Neural cell (in vitro differentiated cells): ENCODE measurements at regions not wholly inside any gene's neighbourhood (a gene's known extent, or its start where the extent isn't known, plus 50 kb on each side); places are given as distances from the start of the nearest gene placed in this dataset.

Source experiments
- H2AFZ ChIP-seq: fragments of 200-600, 300-800 bp; sonication (generic), shearing (Covaris generic); 2 replicates; pipeline ENCODE4 v1.6.0; 2014; ENCODE audit warnings: low read depth, mild to moderate bottlenecking, antibody characterized with exemption, low read length, moderate library complexity
- H3F3A ChIP-seq: fragments of 200-600 bp; shearing (Covaris generic); 2 replicates; pipeline ENCODE4 v1.6.1; 2016; ENCODE audit warnings: mild to moderate bottlenecking, moderate library complexity, mixed read lengths, antibody characterized with exemption, low read length; ENCODE audit not compliant: insufficient read depth, poor library complexity, severe bottlenecking
- H3K27ac ChIP-seq: fragments of 200-600, 300-800 bp; sonication (generic), shearing (Covaris generic); 2 replicates; pipeline ENCODE4 v1.5.1; 2014; ENCODE audit warnings: mild to moderate bottlenecking, low read length, moderate library complexity
- H3K27me3 ChIP-seq: fragments of 300-800, 200-600 bp; sonication (generic), shearing (Covaris generic); 2 replicates; pipeline ENCODE4 v1.6.0; 2014; ENCODE audit warnings: mild to moderate bottlenecking, low read depth, low read length, moderate library complexity; ENCODE audit not compliant: insufficient read depth
- H3K36me3 ChIP-seq: fragments of 300-800, 200-600 bp; sonication (generic), shearing (Covaris generic); 2 replicates; pipeline ENCODE4 v1.5.1; 2014; ENCODE audit warnings: mild to moderate bottlenecking, antibody characterized with exemption, low read length, moderate library complexity; ENCODE audit not compliant: insufficient read depth
- H3K4me2 ChIP-seq: fragments of 300-800, 200-600 bp; sonication (generic), shearing (Covaris generic); 2 replicates; pipeline ENCODE4 v1.6.0; 2014; ENCODE audit warnings: mild to moderate bottlenecking, low read length
- H3K4me3 ChIP-seq: fragments of 300-800, 200-600 bp; sonication (generic), shearing (Covaris generic); 2 replicates; pipeline ENCODE4 v1.5.1; 2014; ENCODE audit warnings: mild to moderate bottlenecking, low read length, moderate library complexity
- H3K79me2 ChIP-seq: fragments of 200-600 bp; shearing (Covaris generic); replicated peaks from 2 replicates; pipeline ENCODE4 v1.6.0; 2014; ENCODE audit warnings: mild to moderate bottlenecking, low read length, moderate library complexity; ENCODE audit not compliant: insufficient read depth
- H3K9ac ChIP-seq: fragments of 300-800, 200-600 bp; sonication (generic), shearing (Covaris generic); 2 replicates; pipeline ENCODE4 v1.6.1; 2016; ENCODE audit warnings: mild to moderate bottlenecking, low read length, mixed read lengths
- H3K9me2 ChIP-seq: fragments of 200-600 bp; shearing (Covaris generic); 2 replicates; pipeline ENCODE4 v1.6.1; 2016; ENCODE audit warnings: mild to moderate bottlenecking, low read length, mixed read lengths; ENCODE audit not compliant: insufficient read depth
- H3K9me3 ChIP-seq: fragments of 200-600, 300-800 bp; sonication (generic), shearing (Covaris generic); 2 replicates; pipeline ENCODE4 v1.6.1; 2016; ENCODE audit warnings: mild to moderate bottlenecking, mixed run types, low read length, moderate library complexity, mixed read lengths
- H4K20me1 ChIP-seq: fragments of 200-600 bp; shearing (Covaris generic); 2 replicates; pipeline ENCODE4 v1.6.1; 2016; ENCODE audit warnings: mild to moderate bottlenecking, mixed run types; ENCODE audit not compliant: insufficient read depth
- CTCF ChIP-seq: fragments of 450-650 bp; IDR thresholded peaks from 2 replicates; pipeline ENCODE4 v1.5.1; 2014; ENCODE audit warnings: antibody characterized with exemption, mild to moderate bottlenecking, moderate library complexity; ENCODE audit not compliant: poor library complexity, severe bottlenecking
- EP300 ChIP-seq: fragments of 450-650 bp; conservative IDR thresholded peaks from 2 replicates; pipeline ENCODE4 v1.6.1; 2014; ENCODE audit warnings: antibody characterized with exemption, mild to moderate bottlenecking, moderate library complexity; ENCODE audit not compliant: poor library complexity, severe bottlenecking
- EZH2 ChIP-seq: fragments of 200-600, 300-800 bp; shearing (Covaris generic), sonication (generic); IDR thresholded peaks from 2 replicates; pipeline ENCODE4 v1.6.1; 2014; ENCODE audit warnings: antibody characterized with exemption, low read length, borderline replicate concordance, mild to moderate bottlenecking; ENCODE audit not compliant: insufficient read depth, poor library complexity, severe bottlenecking
- MXI1 ChIP-seq: fragments of 450-650 bp; conservative IDR thresholded peaks from 2 replicates; pipeline ENCODE4 v1.6.1; 2014; ENCODE audit warnings: antibody characterized with exemption, mild to moderate bottlenecking; ENCODE audit not compliant: poor library complexity, severe bottlenecking
- POLR2AphosphoS5 ChIP-seq: IDR thresholded peaks from 2 replicates; pipeline ENCODE4 v1.6.1; 2012
- RAD21 ChIP-seq: fragments of 450-650 bp; conservative IDR thresholded peaks from 2 replicates; pipeline ENCODE4 v1.6.1; 2014; ENCODE audit warnings: antibody characterized with exemption, mild to moderate bottlenecking, moderate library complexity
- REST ChIP-seq: IDR thresholded peaks from 2 replicates; pipeline ENCODE4 v1.6.1; 2012; ENCODE audit warnings: borderline replicate concordance
- SMC3 ChIP-seq: fragments of 450-650 bp; conservative IDR thresholded peaks from 2 replicates; pipeline ENCODE4 v1.6.1; 2014; ENCODE audit warnings: antibody characterized with exemption, mild to moderate bottlenecking, moderate library complexity; ENCODE audit not compliant: poor library complexity
- TAF1 ChIP-seq: IDR thresholded peaks from 2 replicates; pipeline ENCODE4 v1.6.1; 2012; ENCODE audit warnings: low read depth

GRCh38 chr5:159835548-159835947, 80.7 kb upstream of the ADRA1B start:
- H3K9me3 ChIP-seq = no peaks in the 10 kb centered on the region
- no peaks in the 10 kb centered on the region for H3K9me2 ChIP-seq
- no peaks in the 10 kb centered on the region for H3K79me2 ChIP-seq
- TF ChIP-seq MXI1 (no peak), TAF1 (no peak), EP300 (no peak), REST (no peak), SMC3 (no peak), POLR2AphosphoS5 (no peak), CTCF (no peak), RAD21 (no peak), EZH2 (no peak)
- no peak overlapping the region for H3K4me3 ChIP-seq
- H2AFZ ChIP-seq = no peak overlapping the region
- H3K9ac ChIP-seq = no peak overlapping the region
- H3K4me2 ChIP-seq = no peak overlapping the region
- H3K27me3 ChIP-seq = no peaks in the 10 kb centered on the region
- H4K20me1 ChIP-seq = no peaks in the 10 kb centered on the region
- no peaks in the 10 kb centered on the region for H3F3A ChIP-seq
- no peaks in the 10 kb centered on the region for H3K36me3 ChIP-seq
- H3K27ac ChIP-seq = no peak overlapping the region

GRCh38 chr5:159836691-159837090, 79.6 kb upstream of the ADRA1B start:
- Histone ChIP-seq H4K20me1 (no peaks in the 10 kb centered on the region), H3K36me3 (no peaks in the 10 kb centered on the region), H3K4me3 (no peak overlapping the region), H3K9me3 (no peaks in the 10 kb centered on the region), H3F3A (no peaks in the 10 kb centered on the region), H3K27ac (no peak overlapping the region), H2AFZ (no peak overlapping the region), H3K9me2 (no peaks in the 10 kb centered on the region), H3K4me2 (no peak overlapping the region), H3K9ac (no peak overlapping the region), H3K27me3 (no peaks in the 10 kb centered on the region), H3K79me2 (no peaks in the 10 kb centered on the region)
- no peak for TF ChIP-seq SMC3
- TF ChIP-seq REST = no peak
- no peak for TF ChIP-seq CTCF
- no peak for TF ChIP-seq POLR2AphosphoS5
- TF ChIP-seq EZH2 = no peak
- no peak for TF ChIP-seq MXI1
- no peak for TF ChIP-seq TAF1
